Ovary (tissue), 3 donors: ENCODE measurements at regions not wholly inside any gene's neighbourhood (a gene's known extent, or its start where the extent isn't known, plus 50 kb on each side); places are given as distances from the start of the nearest gene placed in this dataset.
"Not testable (repeated sequence)": the region's sequence is repeated elsewhere in the genome, so short reads cannot be mapped to it uniquely, and the experiment has no call there.

ENCODE experiments used
- EP300 ChIP-seq: sonication (generic); formaldehyde crosslinking; IDR thresholded peaks from one replicate; pipeline ENCODE4 v1.6.1; 2017; ENCODE audit warnings: antibody characterized with exemption
- TF ChIP-seq, protein P1 (sequence below), 3 donors: fragments of 450-650 bp in 2 of 3; fragments of 200-600 bp in 1 of 3; IDR thresholded peaks; one replicate each; pipeline versions ENCODE4 v1.5.1 to v1.8.0; 2016 to 2022; ENCODE audit warnings: antibody characterized with exemption in 3 of 3, mild to moderate bottlenecking in 1 of 3
- donor health status: DM: no; HTN: no; CAD: no.

DNA sequence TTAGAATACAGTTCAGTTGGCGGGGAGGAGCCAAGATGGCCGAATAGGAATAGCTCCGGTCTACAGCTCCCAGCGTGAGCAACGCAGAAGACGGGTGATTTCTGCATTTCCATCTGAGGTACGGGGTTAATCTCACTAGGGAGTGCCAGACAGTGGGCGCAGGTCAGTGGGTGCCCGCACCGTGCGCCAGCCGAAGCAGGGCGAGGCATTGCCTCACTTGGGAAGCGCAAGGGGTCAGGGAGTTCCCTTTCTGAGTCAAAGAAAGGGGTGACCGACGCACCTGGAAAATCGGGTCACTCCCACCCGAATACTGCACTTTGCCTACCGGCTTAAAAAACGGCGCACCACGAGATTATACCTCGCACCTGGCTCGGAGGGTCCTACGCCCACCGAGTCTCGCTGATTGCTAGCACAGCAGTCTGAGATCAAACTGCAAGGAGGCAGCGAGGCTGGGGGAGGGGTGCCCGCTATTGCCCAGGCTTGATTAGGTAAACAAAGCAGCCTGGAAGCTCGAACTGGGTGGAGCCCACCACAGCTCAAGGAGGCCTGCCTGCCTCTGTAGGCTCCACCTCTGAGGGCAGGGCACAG lies 631.5 kb upstream of the NECTIN3 start:
- TF ChIP-seq, protein P1, sequence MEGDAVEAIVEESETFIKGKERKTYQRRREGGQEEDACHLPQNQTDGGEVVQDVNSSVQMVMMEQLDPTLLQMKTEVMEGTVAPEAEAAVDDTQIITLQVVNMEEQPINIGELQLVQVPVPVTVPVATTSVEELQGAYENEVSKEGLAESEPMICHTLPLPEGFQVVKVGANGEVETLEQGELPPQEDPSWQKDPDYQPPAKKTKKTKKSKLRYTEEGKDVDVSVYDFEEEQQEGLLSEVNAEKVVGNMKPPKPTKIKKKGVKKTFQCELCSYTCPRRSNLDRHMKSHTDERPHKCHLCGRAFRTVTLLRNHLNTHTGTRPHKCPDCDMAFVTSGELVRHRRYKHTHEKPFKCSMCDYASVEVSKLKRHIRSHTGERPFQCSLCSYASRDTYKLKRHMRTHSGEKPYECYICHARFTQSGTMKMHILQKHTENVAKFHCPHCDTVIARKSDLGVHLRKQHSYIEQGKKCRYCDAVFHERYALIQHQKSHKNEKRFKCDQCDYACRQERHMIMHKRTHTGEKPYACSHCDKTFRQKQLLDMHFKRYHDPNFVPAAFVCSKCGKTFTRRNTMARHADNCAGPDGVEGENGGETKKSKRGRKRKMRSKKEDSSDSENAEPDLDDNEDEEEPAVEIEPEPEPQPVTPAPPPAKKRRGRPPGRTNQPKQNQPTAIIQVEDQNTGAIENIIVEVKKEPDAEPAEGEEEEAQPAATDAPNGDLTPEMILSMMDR (IDR thresholded peaks at IDR 0.05) = not testable (repeated sequence)
- not testable (repeated sequence) for TF ChIP-seq EP300
